ENCODE measurements at regions not wholly inside any gene's neighbourhood (a gene's known extent, or its start where the extent isn't known, plus 50 kb on each side); places are given as distances from the start of the nearest gene placed in this dataset.

- Histone ChIP-seq H3K4me3 (no peak overlapping the region), H3K4me1 (replicated peaks) (no peaks in the 10 kb centered on the region), H3K36me3 (no peaks in the 10 kb centered on the region), H3K9me3 (no peaks in the 10 kb centered on the region), H3K27me3 (replicated peaks; ENCODE audit: insufficient read depth) (no peaks in the 10 kb centered on the region), H3K27ac (no peak overlapping the region)
- WGBS, result 96% methylated on average over 3 of the region's 3 CpGs
- intact Hi-C loops (cut with DNase I), result no loop called here
- no peak for DNase-seq (ENCODE audit: low spot score)
- TF ChIP-seq CTCF (IDR thresholded peaks at IDR 0.05), result no peak
- no peak for TF ChIP-seq POLR2AphosphoS5 (IDR thresholded peaks at IDR 0.05)
- no peak for TF ChIP-seq POLR2A (IDR thresholded peaks at IDR 0.05)
These were observed 231.5 kb upstream of the TCF4 start for GRCh38 chr18:55819448-55819847.

DNA sequence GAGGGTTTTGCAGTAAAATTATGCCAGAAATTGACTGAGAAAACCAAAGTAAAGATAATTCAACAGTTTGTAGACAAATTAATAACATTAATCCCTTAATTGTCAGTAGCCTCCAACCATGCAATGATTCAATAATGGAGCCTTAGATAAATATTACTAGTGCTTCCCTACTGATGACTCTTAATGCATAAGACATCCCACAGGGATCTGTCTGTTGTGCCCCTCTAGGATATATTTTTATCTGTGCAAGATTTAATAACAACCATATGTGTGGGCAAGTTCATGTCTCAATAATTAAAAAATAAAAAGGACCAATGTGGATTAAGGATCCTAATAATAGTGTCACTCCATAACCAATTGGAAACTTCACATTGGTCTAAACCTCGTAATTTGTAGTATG lies 230.3 kb upstream of the TCF4 start:
- intact Hi-C loops (cut with DNase I), result no loop called here
- H3K27ac ChIP-seq, result no peak overlapping the region
- no peaks in the 10 kb centered on the region for H3K27me3 ChIP-seq (replicated peaks; ENCODE audit: insufficient read depth)
- H3K9me3 ChIP-seq, result no peaks in the 10 kb centered on the region
- no peak overlapping the region for H3K4me3 ChIP-seq
- no peaks in the 10 kb centered on the region for H3K4me1 ChIP-seq (replicated peaks)
- no peak for TF ChIP-seq POLR2AphosphoS5 (IDR thresholded peaks at IDR 0.05)
- no peak for TF ChIP-seq CTCF (IDR thresholded peaks at IDR 0.05)
- TF ChIP-seq POLR2A (IDR thresholded peaks at IDR 0.05), result no peak
- H3K36me3 ChIP-seq, result no peaks in the 10 kb centered on the region
- WGBS, result 86% methylated on average over 1 of the region's 1 CpG
- no peak for DNase-seq (ENCODE audit: low spot score)

DNA sequence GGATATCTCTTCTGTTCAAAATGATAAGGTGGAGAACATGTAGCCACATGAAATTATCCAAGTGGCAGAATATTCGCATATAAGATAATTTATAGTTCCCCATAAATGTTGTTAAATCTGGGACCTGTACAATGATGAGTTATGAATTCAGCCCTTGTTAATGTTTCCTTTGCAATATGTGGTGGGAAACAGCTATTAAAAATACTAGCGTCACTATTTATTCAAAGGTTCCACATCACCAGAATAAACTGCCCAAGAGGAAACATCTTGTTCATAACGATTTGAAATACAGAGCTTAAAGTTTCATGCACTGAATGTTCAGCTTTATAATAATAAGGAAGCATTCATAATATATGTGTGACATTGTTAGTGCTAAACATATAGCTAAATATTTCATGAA lies 223.9 kb upstream of the TCF4 start:
- DNase-seq (ENCODE audit: low spot score), result no peak
- no peaks in the 10 kb centered on the region for H3K9me3 ChIP-seq
- H3K4me3 ChIP-seq, result no peak overlapping the region
- WGBS, result 25% methylated on average over 3 of the region's 3 CpGs
- H3K4me1 ChIP-seq (replicated peaks), result no peaks in the 10 kb centered on the region
- intact Hi-C loops (cut with DNase I), result no loop called here
- TF ChIP-seq POLR2A (IDR thresholded peaks at IDR 0.05) (no peak), POLR2AphosphoS5 (IDR thresholded peaks at IDR 0.05) (no peak), CTCF (IDR thresholded peaks at IDR 0.05) (no peak)
- no peaks in the 10 kb centered on the region for H3K36me3 ChIP-seq
- no peaks in the 10 kb centered on the region for H3K27me3 ChIP-seq (replicated peaks; ENCODE audit: insufficient read depth)
- H3K27ac ChIP-seq, result no peak overlapping the region

DNA sequence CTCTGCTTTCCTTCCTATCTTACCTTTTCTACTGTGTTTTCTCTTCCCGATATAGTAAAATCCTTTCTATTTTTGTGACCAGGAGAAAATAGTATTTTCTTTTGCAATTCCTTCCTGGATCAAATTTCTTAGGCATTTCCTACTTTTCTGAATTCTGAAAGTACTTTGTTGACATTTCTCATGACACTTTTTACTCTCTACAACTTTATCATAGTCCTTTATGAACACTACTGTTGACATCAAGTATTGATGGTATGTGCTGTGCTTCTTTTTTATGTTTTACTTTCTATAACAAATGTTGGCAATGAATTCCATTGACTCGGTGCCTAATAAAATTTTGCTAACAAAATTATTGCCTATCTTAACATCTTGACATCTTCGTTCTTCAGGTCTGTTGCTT lies 217.7 kb upstream of the TCF4 start:
- Histone ChIP-seq H3K27ac (no peak overlapping the region), H3K4me3 (no peak overlapping the region), H3K36me3 (no peaks in the 10 kb centered on the region), H3K27me3 (replicated peaks; ENCODE audit: insufficient read depth) (no peaks in the 10 kb centered on the region), H3K4me1 (replicated peaks) (no peaks in the 10 kb centered on the region), H3K9me3 (no peaks in the 10 kb centered on the region)
- intact Hi-C loops (cut with DNase I), result no loop called here
- 62% methylated on average over 3 of the region's 3 CpGs for WGBS
- TF ChIP-seq POLR2AphosphoS5 (IDR thresholded peaks at IDR 0.05), result no peak
- DNase-seq (ENCODE audit: low spot score), result no peak

GRCh38 chr18:55795101-55795669 lies 207.2 kb upstream of the TCF4 start:
- H3K27me3 ChIP-seq (replicated peaks; ENCODE audit: insufficient read depth), result no peaks in the 10 kb centered on the region
- no peak overlapping the region for H3K4me3 ChIP-seq
- WGBS, result 57% methylated on average over 2 of the region's 2 CpGs
- intact Hi-C loops (cut with DNase I), result no loop called here
- no peak for TF ChIP-seq POLR2AphosphoS5 (IDR thresholded peaks at IDR 0.05)
- TF ChIP-seq CTCF (IDR thresholded peaks at IDR 0.05), result no peak
- TF ChIP-seq POLR2A (IDR thresholded peaks at IDR 0.05), result no peak
- H3K36me3 ChIP-seq, result no peaks in the 10 kb centered on the region
- no peak for DNase-seq (ENCODE audit: low spot score)
- no peak overlapping the region for H3K27ac ChIP-seq
- H3K9me3 ChIP-seq, result no peaks in the 10 kb centered on the region
- H3K4me1 ChIP-seq (replicated peaks), result no peaks in the 10 kb centered on the region

Measured in prostate gland (tissue), 2 donors.